Fibroblast of skin of abdomen (primary cell): ENCODE measurements at regions not wholly inside any gene's neighbourhood (a gene's known extent, or its start where the extent isn't known, plus 50 kb on each side); places are given as distances from the start of the nearest gene placed in this dataset.

ENCODE experiments used
- DNase-seq: peaks from one replicate; pipeline ENCODE4 v3.0.0-alpha.2; 2013

DNA sequence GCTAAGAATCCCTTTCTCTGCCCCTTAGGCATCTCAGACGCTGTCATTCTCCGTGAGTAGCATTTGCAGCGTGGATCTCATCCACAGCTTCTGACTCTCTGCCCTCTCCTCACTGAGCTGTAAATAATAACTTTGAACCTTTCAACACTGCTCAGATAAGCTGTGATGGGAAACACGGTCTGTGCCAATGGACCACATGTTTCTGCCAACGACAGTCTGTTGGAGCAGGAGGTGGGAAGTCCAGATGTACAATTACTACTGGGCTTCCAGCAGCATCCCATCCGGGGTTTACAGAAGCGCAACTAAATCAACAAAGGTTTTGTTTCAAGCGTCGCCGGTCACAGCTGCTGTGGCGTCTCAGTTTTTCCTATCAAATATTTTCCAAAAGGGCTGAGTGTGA, 1110.6 kb downstream of the TYW1 start:
- DNase-seq = peak; percentile 59

DNA sequence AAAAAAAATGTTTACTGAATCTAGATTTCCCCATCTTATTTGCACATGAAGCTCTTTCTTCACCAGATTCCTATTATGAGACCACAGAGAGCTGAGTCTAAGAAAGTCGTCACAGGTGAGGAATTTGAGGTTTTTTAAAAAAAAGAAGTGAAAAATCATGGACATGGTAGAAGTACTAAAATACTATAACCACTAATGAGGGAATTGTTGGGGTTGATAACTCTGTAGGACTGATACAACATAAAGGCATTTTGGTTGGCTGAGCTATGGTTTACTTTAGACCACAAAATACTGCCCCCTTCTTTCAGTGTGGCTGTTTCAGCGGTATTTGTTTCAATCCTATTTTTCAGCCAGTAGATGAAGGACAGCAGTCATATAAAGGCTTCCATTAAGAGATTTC, 1111.3 kb downstream of the TYW1 start:
- DNase-seq = peak; percentile 92

DNA sequence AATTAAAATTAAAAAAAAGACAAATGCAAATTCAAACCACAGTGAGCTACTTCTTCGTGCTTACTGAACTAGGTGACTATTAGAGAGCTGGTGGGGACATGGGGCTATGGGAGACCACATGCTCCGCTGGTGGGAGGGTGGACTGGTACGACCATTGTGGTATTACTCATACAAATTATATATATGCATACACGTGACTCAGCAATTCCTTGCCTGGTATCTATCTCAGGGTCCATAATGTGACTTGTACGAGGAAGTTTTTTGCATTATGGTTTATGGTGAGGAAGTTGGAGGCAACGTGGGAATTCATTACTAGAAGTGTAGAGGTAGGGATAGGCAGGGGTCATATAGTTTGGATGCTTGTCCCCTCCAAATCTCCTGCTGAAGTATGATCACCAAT, 1112.7 kb downstream of the TYW1 start:
- DNase-seq = no peak

- no peak for DNase-seq
Observed at GRCh38 chr7:68119411-68119810, 1122.8 kb downstream of the TYW1 start.

DNA sequence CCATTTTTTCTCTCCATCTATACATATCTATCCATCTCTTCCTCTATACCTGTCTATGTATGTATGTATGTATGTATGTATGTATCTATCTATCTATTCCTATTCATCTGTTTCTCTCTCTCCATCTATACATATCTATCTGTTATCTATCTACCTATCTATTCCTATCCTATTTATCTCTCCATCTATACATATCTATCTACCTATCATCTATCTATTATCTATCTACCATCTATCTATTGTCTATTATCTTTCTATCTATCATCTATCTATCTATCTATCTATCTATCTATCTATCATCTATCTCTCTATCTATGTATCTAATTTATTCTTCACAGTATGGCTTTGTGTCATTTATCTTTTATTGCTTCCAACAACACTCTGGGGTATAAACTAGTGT, 1124.4 kb downstream of the TYW1 start:
- DNase-seq = no peak

DNA sequence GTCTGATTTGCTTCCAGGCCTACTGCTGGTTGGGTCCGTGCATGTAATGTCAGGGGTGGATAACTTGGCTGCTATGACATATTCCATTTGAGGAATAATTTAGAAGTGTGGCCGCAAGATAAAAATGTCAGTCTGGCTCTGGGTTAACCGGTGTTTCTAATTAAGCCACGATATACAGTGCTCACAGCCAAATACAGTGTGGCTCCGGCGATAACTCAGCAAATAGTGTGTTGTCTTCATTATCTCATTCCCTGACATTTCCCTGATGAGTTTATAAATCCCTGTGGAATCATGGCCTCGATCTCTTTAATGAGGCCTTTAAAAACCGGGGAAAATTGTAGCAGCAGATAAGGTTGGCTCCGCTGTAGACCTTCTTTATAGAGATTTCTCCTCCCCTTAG, 1125.0 kb downstream of the TYW1 start:
- DNase-seq = peak; percentile 6

GRCh38 chr7:68122801-68123200, 1126.2 kb downstream of the TYW1 start:
- DNase-seq = no peak

GRCh38 chr7:68125168-68125567, 1128.5 kb downstream of the TYW1 start:
- no peak for DNase-seq

DNA sequence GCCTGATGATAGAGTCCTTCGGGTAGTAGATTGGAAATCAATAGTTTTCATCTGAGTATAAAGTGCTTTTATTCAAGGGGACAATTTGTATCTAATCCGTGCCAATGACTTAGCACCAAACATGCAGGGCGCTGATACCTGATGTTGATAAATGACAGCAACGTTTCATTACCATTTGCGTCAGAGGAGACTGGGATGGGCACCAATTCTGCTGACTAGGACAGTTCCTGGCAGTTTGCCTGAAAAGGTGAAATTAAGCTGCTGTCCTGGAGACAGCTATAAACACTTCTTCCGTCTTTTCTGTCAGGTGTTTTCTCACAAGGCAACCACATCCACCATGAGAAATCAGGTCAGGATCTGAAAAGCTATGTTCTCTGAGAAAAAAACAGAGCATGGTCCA, 1136.4 kb downstream of the TYW1 start:
- DNase-seq = no peak

DNA sequence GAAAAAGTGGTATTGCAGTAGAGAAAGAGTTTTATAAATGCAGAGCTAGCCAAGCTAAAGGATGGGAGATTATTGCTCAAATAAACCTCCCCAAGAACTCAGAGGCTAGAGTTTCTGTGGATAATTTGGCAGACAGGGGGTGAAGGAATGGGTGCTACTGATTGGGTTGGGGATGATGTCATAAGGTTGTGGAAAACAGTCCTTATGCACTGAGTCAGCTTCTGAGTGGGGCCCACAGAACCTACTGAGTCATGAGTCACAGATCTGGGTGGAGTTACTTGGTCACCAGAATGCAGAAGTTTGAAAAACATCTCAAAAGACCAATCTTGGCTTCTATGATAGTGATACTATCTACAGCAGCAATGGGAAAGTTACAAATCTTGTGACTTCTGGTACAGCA, 1146.7 kb downstream of the TYW1 start:
- no peak for DNase-seq

- DNase-seq = no peak
Observed at GRCh38 chr7:68146983-68147382, 1150.3 kb downstream of the TYW1 start.

DNA sequence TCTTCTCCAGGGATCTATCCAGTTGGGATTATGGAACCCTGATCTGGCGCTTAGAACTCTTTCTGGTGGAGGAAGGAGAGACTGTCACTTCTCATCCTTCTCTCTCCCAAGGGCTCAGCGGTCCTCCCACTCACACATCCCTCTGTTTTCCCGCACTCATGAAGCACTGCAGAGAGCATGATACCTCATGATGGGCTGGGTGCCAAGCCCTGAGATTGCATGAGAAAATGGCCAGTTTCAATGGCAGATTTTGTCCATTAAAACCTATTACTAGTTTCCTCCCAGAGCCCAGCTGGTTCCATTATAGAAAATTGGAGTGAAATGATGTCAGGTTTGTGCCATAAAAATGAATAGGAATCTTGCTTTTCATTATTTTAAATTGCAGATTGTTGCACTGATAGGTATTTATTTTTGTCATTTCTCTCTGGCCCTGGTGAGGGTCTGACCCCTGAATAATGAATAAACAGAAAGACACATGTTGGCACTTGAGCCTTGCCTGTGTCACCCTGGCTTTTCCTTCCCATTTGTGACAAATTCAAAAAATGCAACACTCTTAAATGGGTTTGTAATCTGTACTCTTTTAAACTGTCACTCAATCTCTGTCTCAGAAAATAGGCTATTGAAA, 1151.1 kb downstream of the TYW1 start:
- no peak for DNase-seq

- DNase-seq = no peak
Observed at GRCh38 chr7:68148440-68148839, 1151.8 kb downstream of the TYW1 start.

- no peak for DNase-seq
Observed at GRCh38 chr7:68152205-68152604, 1155.6 kb downstream of the TYW1 start.

GRCh38 chr7:68155676-68156075, 1159.0 kb downstream of the TYW1 start:
- DNase-seq = no peak

- no peak for DNase-seq
Observed at GRCh38 chr7:68158686-68159295, 1162.2 kb downstream of the TYW1 start.

DNA sequence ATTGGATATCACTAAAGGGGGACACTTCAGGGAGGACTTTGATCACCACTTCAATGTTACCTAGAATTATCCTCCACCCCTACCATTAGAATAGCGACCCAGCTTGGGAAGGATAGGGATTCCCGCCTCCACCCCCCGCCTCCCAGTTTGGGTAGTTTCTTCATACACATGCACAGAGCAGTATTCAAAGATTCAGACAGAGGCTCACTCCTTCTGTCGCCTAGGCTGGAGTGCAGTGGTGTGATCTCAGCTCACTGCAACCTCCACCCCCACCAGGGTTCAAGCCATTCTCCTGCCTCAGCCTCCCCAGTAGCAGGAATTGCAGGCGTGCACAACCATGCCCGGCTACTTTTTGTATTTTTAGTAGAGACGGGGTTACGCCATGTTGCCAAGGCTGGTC, 1166.1 kb downstream of the TYW1 start:
- DNase-seq = no peak

DNA sequence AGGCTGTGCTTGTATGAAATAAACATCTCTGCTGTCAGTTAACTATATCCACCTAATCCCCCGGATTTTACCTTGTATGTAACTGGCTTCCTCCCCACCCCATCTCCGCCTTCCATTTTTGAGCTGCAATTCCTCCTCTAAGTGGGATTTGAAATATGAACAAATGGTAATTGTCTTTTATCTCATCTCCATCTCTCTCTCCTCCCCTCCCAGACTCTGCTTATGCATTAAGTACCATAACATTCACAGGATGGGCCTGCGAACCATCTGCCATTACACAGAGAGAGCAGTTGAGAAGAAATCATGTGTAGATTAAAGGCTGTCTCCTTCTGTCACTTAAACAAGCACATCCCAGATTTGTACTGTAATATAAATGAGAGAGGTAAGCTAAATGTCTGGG, 1169.9 kb downstream of the TYW1 start:
- no peak for DNase-seq

DNA sequence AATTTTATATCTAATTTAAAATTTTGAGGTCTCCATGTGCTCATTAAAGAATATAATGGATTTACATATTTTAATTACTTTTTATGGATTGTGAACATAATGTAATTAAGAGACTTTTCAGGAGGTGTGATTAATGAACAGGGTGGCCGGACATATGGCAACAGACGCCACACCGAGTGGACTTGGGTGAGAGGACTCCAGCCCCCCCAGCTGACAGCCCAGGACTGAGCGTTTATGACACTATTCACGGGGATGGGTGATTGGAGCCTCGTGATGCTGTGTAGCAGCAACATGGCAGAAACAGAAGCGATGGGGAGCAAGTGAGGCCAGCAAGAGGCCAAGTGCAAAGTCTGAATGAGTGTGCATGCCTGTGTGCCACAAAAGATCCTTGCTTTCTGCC, 1176.9 kb downstream of the TYW1 start:
- DNase-seq = no peak

DNA sequence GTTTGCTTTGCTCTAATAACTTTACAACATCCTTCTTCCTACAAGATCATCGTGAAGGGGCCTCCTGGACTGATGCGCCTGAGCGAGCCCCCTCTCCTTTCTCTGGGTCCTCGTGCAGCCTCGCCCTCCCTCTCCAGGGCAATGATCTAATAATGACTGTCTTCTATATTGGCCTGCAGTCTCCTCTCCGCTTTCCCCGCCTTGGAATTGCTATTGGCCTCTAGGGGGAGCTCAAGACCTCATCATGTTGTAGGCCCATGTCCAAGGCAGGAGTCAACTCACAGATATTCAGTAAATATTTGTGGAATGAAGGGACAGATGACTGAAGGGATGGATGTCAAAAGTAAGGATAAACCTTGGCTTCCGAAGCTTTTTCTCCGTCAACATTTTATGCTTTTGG, 1180.3 kb downstream of the TYW1 start:
- DNase-seq = peak; percentile 84

DNA sequence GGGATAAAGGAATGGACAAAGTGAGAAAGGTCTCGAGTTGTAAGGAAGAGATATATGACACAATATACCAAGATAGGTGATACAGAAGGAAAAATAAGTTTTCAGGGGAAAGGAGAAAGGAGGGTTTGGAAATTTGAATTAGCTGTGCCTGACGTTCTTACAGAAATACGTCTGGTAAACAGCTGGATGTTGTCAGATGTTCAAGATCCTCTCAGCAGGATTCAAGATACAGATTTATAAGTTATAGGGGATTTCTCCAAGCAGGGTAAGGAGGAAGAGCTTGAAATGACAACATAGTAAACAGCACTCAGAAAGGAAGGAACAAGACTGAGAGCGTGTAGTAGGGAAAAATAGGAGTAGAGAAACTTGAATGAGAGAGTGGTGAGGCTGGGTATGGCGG, 1184.1 kb downstream of the TYW1 start:
- no peak for DNase-seq

DNA sequence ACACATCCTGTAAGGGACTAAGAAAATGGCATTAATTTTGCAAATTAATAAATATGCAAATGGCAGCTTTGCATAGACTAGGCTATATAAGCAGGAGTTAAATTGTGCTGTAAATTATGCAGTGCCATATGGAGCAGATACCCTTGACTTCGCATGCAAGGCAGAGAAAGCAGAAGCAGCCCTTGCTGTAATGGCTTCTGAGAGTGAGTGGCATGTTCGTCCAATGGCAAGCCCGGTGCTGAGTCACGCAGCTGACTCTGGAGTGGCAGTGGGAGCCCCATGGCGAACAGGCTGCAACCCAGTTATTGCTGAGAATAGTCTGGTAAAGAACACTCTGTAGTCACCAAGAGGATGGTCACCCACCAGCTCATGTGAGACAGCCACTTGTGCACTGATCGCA, 1186.5 kb downstream of the TYW1 start:
- DNase-seq = no peak

DNA sequence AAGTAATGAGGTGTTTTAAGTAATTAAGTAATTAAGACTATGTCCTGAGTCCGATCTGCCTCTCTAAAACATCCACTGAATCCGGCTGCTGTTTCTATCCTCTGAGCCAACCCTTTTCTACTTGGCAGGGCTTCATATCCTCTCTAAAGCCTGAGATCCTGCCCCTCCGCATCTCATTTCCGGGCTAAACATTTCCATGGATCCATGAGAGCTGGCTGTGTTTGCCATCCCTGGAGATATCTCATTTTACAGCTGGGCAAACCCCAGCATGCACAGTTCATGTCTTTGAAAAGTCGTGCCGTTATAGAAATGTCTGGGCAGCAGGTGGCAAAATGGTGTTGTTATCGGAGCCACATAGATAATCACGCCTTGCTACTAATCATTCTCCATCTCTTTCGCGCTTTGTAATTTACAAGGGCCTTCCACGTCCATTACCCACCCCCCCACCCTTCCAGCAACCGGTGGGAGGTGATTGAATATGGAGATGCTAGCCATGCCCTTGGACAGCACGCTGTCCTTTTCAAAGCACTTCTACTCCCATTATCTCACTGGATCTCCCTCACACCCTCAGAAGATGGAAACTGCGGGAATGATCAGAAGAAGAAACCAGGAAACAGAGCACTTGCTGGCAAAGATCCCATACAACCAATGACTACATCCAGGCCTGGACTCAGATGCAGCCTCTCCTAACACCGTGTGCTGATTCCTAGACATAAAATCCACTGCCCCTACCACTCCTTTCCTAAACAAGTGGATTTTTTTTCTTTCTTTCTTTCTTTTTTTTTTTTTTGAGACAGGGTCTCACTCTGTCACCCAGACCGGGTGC, 1189.2 kb downstream of the TYW1 start:
- DNase-seq = no peak

DNA sequence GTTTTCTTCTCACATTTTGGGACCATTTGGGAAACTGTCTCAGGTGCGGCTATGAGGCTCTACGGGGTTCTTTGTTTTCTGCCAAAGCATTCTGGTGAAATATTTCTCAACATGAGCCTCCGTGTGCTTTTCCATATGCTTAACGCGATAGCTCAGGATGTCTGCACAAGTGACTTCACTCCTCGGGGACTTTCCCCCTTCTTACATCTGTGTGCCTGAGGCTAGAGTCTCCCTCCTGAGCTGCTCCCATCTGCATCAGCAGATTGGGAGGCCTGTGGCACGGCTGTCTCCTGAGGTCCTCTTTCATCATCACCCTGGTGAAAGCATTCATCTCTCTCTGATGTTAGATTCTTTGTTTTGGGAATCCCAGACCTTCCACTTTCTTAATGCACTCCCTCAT, 1190.9 kb downstream of the TYW1 start:
- DNase-seq = peak; percentile 49
